ENCODE measurements at regions not wholly inside any gene's neighbourhood (a gene's known extent, or its start where the extent isn't known, plus 50 kb on each side); places are given as distances from the start of the nearest gene placed in this dataset.

DNA sequence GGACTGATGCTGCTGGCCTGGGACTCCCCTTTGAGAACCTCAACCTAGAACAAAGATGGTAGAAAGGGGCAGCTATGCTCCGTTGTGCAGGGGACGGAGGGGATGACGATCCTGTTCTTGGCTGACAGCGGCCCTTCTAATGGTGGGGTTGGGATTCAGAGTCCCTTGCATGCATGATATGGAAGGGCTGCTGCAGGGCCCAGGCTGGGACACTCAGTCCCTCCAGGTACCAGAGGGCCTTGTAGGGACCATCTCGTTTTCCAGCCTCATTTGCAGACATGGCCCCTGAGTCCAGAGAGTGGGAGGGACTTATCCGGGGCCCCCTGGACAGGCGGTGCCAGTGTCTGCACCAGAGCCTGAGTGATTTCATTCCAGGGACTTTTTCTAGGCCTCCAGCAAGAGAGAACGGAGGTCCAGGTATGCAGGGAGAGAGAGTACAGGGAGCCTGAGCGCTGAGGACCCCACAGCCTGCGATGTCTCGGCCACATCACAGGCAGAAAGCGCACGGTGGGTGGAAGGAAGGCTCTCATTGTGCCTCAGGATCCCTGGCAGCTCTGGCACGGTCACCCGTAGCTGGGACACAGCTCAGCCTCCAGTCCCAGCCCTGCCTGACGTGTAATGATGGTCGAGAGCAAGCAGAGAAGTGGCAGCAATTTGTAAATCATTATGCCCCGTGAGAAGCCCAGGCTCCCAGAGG is 860.8 kb downstream of the TBC1D22A start:
- peaks cover 6% of the 10 kb centered on the region; the same call in 1 of the 2 replicates for H3K4me1 ChIP-seq (ENCODE audit: low read length)
- TF ChIP-seq EZH2phosphoT487 (IDR thresholded peaks at IDR 0.05; ENCODE audit: low read length) (no peak), EZH2 (optimal IDR thresholded peaks at IDR 0.05; ENCODE audit: low read depth, low read length) (no peak)
- TF ChIP-seq, protein P1, sequence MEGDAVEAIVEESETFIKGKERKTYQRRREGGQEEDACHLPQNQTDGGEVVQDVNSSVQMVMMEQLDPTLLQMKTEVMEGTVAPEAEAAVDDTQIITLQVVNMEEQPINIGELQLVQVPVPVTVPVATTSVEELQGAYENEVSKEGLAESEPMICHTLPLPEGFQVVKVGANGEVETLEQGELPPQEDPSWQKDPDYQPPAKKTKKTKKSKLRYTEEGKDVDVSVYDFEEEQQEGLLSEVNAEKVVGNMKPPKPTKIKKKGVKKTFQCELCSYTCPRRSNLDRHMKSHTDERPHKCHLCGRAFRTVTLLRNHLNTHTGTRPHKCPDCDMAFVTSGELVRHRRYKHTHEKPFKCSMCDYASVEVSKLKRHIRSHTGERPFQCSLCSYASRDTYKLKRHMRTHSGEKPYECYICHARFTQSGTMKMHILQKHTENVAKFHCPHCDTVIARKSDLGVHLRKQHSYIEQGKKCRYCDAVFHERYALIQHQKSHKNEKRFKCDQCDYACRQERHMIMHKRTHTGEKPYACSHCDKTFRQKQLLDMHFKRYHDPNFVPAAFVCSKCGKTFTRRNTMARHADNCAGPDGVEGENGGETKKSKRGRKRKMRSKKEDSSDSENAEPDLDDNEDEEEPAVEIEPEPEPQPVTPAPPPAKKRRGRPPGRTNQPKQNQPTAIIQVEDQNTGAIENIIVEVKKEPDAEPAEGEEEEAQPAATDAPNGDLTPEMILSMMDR (IDR thresholded peaks at IDR 0.05; ENCODE audit: low read length), result no peak

DNA sequence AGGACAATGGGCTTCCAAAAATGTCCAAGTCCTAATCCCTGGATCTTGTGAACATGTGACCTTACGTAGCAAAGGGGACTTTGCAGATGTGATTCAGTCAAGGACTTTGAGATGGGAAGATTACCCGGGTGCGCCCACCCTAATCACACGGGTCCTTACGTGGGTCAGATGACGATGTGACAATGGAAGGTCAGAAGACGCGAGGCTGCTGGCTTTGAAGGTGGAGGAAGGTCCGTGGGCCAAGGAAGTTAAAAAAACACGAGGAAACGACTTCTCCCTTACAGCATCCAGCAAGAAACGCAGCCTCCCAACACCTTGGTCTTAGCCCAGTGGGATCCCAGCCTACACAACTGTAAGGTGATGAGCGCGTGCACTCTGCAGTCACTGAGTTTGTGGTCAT is 860.1 kb downstream of the TBC1D22A start:
- Histone ChIP-seq H3K79me2 (ENCODE audit: low read length) (no peaks in the 10 kb centered on the region), H3F3A (ENCODE audit: insufficient read depth, low read length) (no peaks in the 10 kb centered on the region), H3K27ac (ENCODE audit: low read length) (no peak overlapping the region), H3K9me3 (replicated peaks; ENCODE audit: insufficient read depth, low read length) (no peaks in the 10 kb centered on the region), H4K20me1 (ENCODE audit: insufficient read depth, low read length) (no peaks in the 10 kb centered on the region), H3K4me3 (ENCODE audit: low read length) (no peak overlapping the region), H3K4me2 (ENCODE audit: low read depth, low read length) (no peak overlapping the region), H3K36me3 (replicated peaks; ENCODE audit: insufficient read depth, low read length) (no peaks in the 10 kb centered on the region), H3K4me1 (ENCODE audit: low read length) (peaks cover 6% of the 10 kb centered on the region; the same call in 1 of the 2 replicates), H3K9me2 (replicated peaks; ENCODE audit: insufficient read depth, low read length) (no peaks in the 10 kb centered on the region), H3K9ac (ENCODE audit: low read length) (no peak overlapping the region), H2AFZ (ENCODE audit: low read length) (no peak overlapping the region), H3K27me3 (replicated peaks; ENCODE audit: insufficient read depth, low read length) (no peaks in the 10 kb centered on the region)
- no peak for DNase-seq
- TF ChIP-seq EZH2phosphoT487 (IDR thresholded peaks at IDR 0.05; ENCODE audit: low read length), result no peak
- TF ChIP-seq, protein P1 (IDR thresholded peaks at IDR 0.05; ENCODE audit: low read length), result no peak
- no peak for TF ChIP-seq EZH2 (optimal IDR thresholded peaks at IDR 0.05; ENCODE audit: low read depth, low read length)

More for the DNA sequence above, 860.8 kb downstream of the TBC1D22A start:
- H3K27ac ChIP-seq (ENCODE audit: low read length), result no peak overlapping the region
- no peaks in the 10 kb centered on the region for H3K79me2 ChIP-seq (ENCODE audit: low read length)
- H3K9me3 ChIP-seq (replicated peaks; ENCODE audit: insufficient read depth, low read length), result no peaks in the 10 kb centered on the region
- H3F3A ChIP-seq (ENCODE audit: insufficient read depth, low read length), result no peaks in the 10 kb centered on the region
- no peak overlapping the region for H3K4me2 ChIP-seq (ENCODE audit: low read depth, low read length)
- no peaks in the 10 kb centered on the region for H3K27me3 ChIP-seq (replicated peaks; ENCODE audit: insufficient read depth, low read length)
- no peak overlapping the region for H3K9ac ChIP-seq (ENCODE audit: low read length)
- no peak overlapping the region for H2AFZ ChIP-seq (ENCODE audit: low read length)
- no peaks in the 10 kb centered on the region for H3K36me3 ChIP-seq (replicated peaks; ENCODE audit: insufficient read depth, low read length)
- DNase-seq, result no peak
- H4K20me1 ChIP-seq (ENCODE audit: insufficient read depth, low read length), result no peaks in the 10 kb centered on the region
- H3K9me2 ChIP-seq (replicated peaks; ENCODE audit: insufficient read depth, low read length), result no peaks in the 10 kb centered on the region
- H3K4me3 ChIP-seq (ENCODE audit: low read length), result no peak overlapping the region

DNA sequence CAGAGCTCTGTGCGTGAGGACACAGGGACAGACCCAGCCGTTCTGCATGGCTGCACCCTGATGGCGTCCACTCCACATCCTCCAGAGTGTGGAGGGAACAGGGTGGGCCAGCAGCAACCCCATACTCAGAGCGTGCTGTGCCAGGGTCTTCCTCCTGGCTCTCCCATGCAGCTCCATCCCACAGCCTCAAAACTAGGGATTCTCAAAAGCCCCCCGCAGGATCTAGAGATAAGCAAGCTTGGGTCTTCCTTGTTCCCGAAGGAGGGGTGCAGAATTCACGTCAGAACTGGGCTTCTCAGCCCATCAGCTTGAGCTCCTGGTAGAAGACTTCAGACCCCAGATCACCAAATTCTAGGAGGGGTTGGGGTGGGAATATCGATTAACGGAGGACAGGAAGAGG is 858.8 kb downstream of the TBC1D22A start:
- H3F3A ChIP-seq (ENCODE audit: insufficient read depth, low read length), result no peaks in the 10 kb centered on the region
- no peaks in the 10 kb centered on the region for H3K79me2 ChIP-seq (ENCODE audit: low read length)
- H4K20me1 ChIP-seq (ENCODE audit: insufficient read depth, low read length), result no peaks in the 10 kb centered on the region
- H3K36me3 ChIP-seq (replicated peaks; ENCODE audit: insufficient read depth, low read length), result no peaks in the 10 kb centered on the region
- H3K4me3 ChIP-seq (ENCODE audit: low read length), result no peak overlapping the region
- no peak overlapping the region for H3K27ac ChIP-seq (ENCODE audit: low read length)
- TF ChIP-seq EZH2phosphoT487 (IDR thresholded peaks at IDR 0.05; ENCODE audit: low read length), result no peak
- DNase-seq, result no peak
- no peak overlapping the region for H3K4me2 ChIP-seq (ENCODE audit: low read depth, low read length)
- H3K9ac ChIP-seq (ENCODE audit: low read length), result no peak overlapping the region
- no peaks in the 10 kb centered on the region for H3K9me2 ChIP-seq (replicated peaks; ENCODE audit: insufficient read depth, low read length)
- no peak overlapping the region for H2AFZ ChIP-seq (ENCODE audit: low read length)
- H3K4me1 ChIP-seq (ENCODE audit: low read length), result no peaks in the 10 kb centered on the region
- H3K9me3 ChIP-seq (replicated peaks; ENCODE audit: insufficient read depth, low read length), result no peaks in the 10 kb centered on the region
- H3K27me3 ChIP-seq (replicated peaks; ENCODE audit: insufficient read depth, low read length), result no peaks in the 10 kb centered on the region

DNA sequence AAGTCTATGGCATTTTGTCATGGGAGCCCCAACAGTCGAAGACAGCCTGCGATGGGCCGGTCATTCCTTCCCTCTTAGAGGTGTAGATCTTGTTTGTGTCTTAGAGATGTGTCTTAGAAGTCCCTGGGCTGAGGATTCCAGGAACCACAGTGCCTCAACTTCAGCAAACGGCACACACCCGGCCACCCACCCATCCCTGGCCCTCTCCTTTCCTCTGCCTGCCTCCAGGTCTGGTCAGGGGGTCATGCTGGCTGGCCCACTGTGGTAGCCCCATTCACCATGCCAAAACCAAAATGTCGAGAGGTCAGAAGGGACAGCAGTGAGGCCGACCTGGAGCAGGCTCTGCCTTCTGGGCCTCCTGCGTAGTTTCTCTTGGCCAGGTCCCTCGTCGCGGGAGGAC is 857.9 kb downstream of the TBC1D22A start:
- H3K79me2 ChIP-seq (ENCODE audit: low read length), result no peaks in the 10 kb centered on the region
- H3K4me2 ChIP-seq (ENCODE audit: low read depth, low read length), result no peak overlapping the region
- no peak overlapping the region for H3K9ac ChIP-seq (ENCODE audit: low read length)
- DNase-seq, result no peak
- H3K36me3 ChIP-seq (replicated peaks; ENCODE audit: insufficient read depth, low read length), result no peaks in the 10 kb centered on the region
- no peak overlapping the region for H3K4me3 ChIP-seq (ENCODE audit: low read length)
- no peak overlapping the region for H3K27ac ChIP-seq (ENCODE audit: low read length)
- H3K27me3 ChIP-seq (replicated peaks; ENCODE audit: insufficient read depth, low read length), result no peaks in the 10 kb centered on the region
- H3K4me1 ChIP-seq (ENCODE audit: low read length), result no peaks in the 10 kb centered on the region
- no peaks in the 10 kb centered on the region for H4K20me1 ChIP-seq (ENCODE audit: insufficient read depth, low read length)
- no peak overlapping the region for H2AFZ ChIP-seq (ENCODE audit: low read length)
- no peaks in the 10 kb centered on the region for H3K9me2 ChIP-seq (replicated peaks; ENCODE audit: insufficient read depth, low read length)
- no peaks in the 10 kb centered on the region for H3K9me3 ChIP-seq (replicated peaks; ENCODE audit: insufficient read depth, low read length)
- TF ChIP-seq, protein P1 (IDR thresholded peaks at IDR 0.05; ENCODE audit: low read length), result no peak
- no peak for TF ChIP-seq EZH2 (optimal IDR thresholded peaks at IDR 0.05; ENCODE audit: low read depth, low read length)
- TF ChIP-seq EZH2phosphoT487 (IDR thresholded peaks at IDR 0.05; ENCODE audit: low read length), result no peak
- H3F3A ChIP-seq (ENCODE audit: insufficient read depth, low read length), result no peaks in the 10 kb centered on the region

All from MM.1S (cell line).